ENCODE measurements at regions not wholly inside any gene's neighbourhood (a gene's known extent, or its start where the extent isn't known, plus 50 kb on each side); places are given as distances from the start of the nearest gene placed in this dataset.
A peak's percentile ranks its signal among the peaks of the same experiment; 100 is the strongest.

DNA sequence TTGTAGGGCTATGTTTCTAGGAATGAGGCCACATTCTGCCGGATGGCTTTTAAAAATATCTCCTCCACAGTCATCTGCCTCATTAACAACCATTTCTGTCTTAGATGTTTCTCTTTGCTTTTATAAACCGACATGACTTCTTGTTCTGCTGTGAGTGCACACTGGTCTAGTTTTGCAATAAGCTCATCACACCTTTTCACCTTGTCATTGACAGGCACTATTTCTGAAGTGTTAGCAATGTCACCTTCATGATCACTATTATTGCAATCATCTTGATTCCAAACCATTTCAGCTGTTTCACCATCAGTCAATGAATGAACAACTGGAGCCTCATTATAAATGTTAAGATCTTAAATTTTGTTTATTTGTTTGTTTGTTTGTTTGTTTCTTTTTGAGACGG, 523.7 kb upstream of the DSEL start:
- Histone ChIP-seq H3K9me3 (ENCODE audit: insufficient read depth, low read length) (no peaks in the 10 kb centered on the region), H3K36me3 (replicated peaks; ENCODE audit: low read depth, low read length) (no peaks in the 10 kb centered on the region), H4K20me1 (ENCODE audit: insufficient read depth, low read length) (no peaks in the 10 kb centered on the region), H3K9ac (ENCODE audit: low read length) (no peak overlapping the region), H3K79me2 (ENCODE audit: low read length) (no peaks in the 10 kb centered on the region), H3K4me1 (ENCODE audit: low read length) (no peaks in the 10 kb centered on the region), H3K4me2 (ENCODE audit: low read length) (no peak overlapping the region), H2AFZ (ENCODE audit: low read depth, low read length) (no peak overlapping the region), H3K27ac (ENCODE audit: low read length) (no peak overlapping the region), H3K4me3 (ENCODE audit: low read length) (no peak overlapping the region), H3K27me3 (ENCODE audit: low read depth, low read length) (no peaks in the 10 kb centered on the region)
- TF ChIP-seq, protein P1, sequence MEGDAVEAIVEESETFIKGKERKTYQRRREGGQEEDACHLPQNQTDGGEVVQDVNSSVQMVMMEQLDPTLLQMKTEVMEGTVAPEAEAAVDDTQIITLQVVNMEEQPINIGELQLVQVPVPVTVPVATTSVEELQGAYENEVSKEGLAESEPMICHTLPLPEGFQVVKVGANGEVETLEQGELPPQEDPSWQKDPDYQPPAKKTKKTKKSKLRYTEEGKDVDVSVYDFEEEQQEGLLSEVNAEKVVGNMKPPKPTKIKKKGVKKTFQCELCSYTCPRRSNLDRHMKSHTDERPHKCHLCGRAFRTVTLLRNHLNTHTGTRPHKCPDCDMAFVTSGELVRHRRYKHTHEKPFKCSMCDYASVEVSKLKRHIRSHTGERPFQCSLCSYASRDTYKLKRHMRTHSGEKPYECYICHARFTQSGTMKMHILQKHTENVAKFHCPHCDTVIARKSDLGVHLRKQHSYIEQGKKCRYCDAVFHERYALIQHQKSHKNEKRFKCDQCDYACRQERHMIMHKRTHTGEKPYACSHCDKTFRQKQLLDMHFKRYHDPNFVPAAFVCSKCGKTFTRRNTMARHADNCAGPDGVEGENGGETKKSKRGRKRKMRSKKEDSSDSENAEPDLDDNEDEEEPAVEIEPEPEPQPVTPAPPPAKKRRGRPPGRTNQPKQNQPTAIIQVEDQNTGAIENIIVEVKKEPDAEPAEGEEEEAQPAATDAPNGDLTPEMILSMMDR (IDR thresholded peaks at IDR 0.05; ENCODE audit: low read depth, low read length) = no peak
- TF ChIP-seq EZH2phosphoT487 (IDR thresholded peaks at IDR 0.05; ENCODE audit: low read depth) = no peak

DNA sequence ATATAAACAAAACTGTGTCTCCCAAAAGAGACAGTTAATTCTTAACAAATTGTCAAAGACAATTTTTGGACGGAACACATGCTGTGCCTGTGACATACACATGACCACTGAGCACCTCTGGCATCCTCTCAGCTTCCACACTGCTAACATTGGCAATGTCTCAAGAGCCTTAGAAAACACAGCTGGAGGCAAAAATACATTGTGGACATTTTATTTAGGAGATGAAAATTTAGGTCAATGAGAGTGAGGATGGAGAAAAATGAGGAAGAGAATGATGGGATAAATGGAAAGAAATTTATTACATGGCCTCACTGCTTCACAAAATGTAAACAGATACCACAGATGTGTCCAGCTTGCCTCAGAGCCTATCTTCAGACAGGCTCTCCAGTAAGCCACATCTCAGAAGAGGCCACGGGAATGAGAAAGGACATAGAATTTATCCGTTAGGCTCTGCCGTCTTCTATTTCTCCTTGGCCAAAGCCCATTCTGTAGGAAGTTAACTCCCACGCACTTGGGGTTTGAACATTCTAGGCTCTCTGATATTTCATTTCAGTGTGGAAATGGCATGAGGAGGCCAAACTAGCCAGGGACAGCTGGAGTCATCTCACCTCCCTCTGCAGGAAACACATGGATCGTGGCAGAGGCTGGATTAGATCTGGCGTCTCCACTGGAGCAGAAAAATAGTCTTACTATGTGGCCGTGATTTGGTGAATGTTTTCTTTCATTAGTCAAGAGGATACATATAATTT, 519.4 kb upstream of the DSEL start:
- no peaks in the 10 kb centered on the region for H3K27me3 ChIP-seq (ENCODE audit: low read depth, low read length)
- no peak overlapping the region for H3K4me3 ChIP-seq (ENCODE audit: low read length)
- 0 out of 2 replicates have a peak overlapping the region, but pooled peaks have one; percentile 1 for H2AFZ ChIP-seq (ENCODE audit: low read depth, low read length)
- H3K4me2 ChIP-seq (ENCODE audit: low read length) = no peak overlapping the region
- no peaks in the 10 kb centered on the region for H3K4me1 ChIP-seq (ENCODE audit: low read length)
- H3K9ac ChIP-seq (ENCODE audit: low read length) = no peak overlapping the region
- no peaks in the 10 kb centered on the region for H3K9me3 ChIP-seq (ENCODE audit: insufficient read depth, low read length)
- H3K79me2 ChIP-seq (ENCODE audit: low read length) = no peaks in the 10 kb centered on the region
- H3K27ac ChIP-seq (ENCODE audit: low read length) = no peak overlapping the region
- H4K20me1 ChIP-seq (ENCODE audit: insufficient read depth, low read length) = no peaks in the 10 kb centered on the region
- no peaks in the 10 kb centered on the region for H3K36me3 ChIP-seq (replicated peaks; ENCODE audit: low read depth, low read length)
- TF ChIP-seq, protein P1 (IDR thresholded peaks at IDR 0.05; ENCODE audit: low read depth, low read length) = no peak
- no peak for TF ChIP-seq EZH2phosphoT487 (IDR thresholded peaks at IDR 0.05; ENCODE audit: low read depth)

DNA sequence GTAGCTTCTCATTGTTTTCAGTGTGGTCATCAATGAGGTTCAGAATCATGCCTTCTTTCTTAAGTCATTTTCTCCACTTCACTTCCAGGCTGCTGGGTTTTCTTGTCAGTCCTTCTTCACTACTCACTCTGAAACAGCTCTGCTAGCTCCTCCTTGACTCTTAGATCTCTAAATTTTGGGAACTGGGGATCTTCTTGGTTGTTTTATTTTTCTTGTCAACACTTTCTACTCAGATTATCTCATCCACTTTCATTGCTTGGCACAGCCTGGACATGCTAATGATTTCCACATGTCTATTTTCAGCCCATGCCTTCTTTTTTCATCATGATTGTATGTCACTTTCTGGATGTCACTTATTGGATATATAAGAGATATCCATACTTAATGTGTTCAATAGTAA, 517.8 kb upstream of the DSEL start:
- H3K27ac ChIP-seq (ENCODE audit: low read length) = no peak overlapping the region
- no peaks in the 10 kb centered on the region for H3K4me1 ChIP-seq (ENCODE audit: low read length)
- H3K27me3 ChIP-seq (ENCODE audit: low read depth, low read length) = no peaks in the 10 kb centered on the region
- H3K9me3 ChIP-seq (ENCODE audit: insufficient read depth, low read length) = no peaks in the 10 kb centered on the region
- H3K79me2 ChIP-seq (ENCODE audit: low read length) = no peaks in the 10 kb centered on the region
- H3K9ac ChIP-seq (ENCODE audit: low read length) = no peak overlapping the region
- H3K4me2 ChIP-seq (ENCODE audit: low read length) = 0 out of 2 replicates have a peak overlapping the region, but pooled peaks have one; percentile 2
- H3K4me3 ChIP-seq (ENCODE audit: low read length) = no peak overlapping the region
- no peaks in the 10 kb centered on the region for H3K36me3 ChIP-seq (replicated peaks; ENCODE audit: low read depth, low read length)
- no peaks in the 10 kb centered on the region for H4K20me1 ChIP-seq (ENCODE audit: insufficient read depth, low read length)
- H2AFZ ChIP-seq (ENCODE audit: low read depth, low read length) = peak overlapping the region; percentile 64
- no peak for TF ChIP-seq EZH2phosphoT487 (IDR thresholded peaks at IDR 0.05; ENCODE audit: low read depth)

DNA sequence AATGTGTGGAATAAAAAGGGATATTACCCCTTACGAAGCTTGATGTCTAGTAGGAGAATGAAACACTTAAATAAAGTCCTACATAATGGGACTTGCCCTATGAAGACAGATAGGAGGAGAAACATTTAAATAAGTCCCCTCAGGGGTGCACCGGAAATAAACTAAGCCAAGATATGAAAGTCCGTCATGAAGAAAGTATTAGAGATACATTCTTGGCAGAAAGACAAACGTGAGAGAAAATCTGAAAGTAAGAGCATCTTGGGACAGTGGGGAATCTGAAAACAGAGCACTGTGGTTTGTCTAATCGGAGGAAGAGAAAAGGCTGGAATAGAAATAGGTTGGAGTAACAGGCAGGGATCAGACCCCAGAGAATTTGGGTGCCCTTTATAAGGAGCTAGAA, 516.9 kb upstream of the DSEL start:
- Histone ChIP-seq H3K4me3 (ENCODE audit: low read length) (no peak overlapping the region), H3K9ac (ENCODE audit: low read length) (no peak overlapping the region), H3K27me3 (ENCODE audit: low read depth, low read length) (no peaks in the 10 kb centered on the region), H4K20me1 (ENCODE audit: insufficient read depth, low read length) (no peaks in the 10 kb centered on the region), H3K27ac (ENCODE audit: low read length) (no peak overlapping the region), H3K36me3 (replicated peaks; ENCODE audit: low read depth, low read length) (no peaks in the 10 kb centered on the region), H3K4me2 (ENCODE audit: low read length) (0 out of 2 replicates have a peak overlapping the region, but pooled peaks have one; percentile 2), H2AFZ (ENCODE audit: low read depth, low read length) (peak overlapping the region; percentile 64; the same call in 1 of the 2 replicates), H3K9me3 (ENCODE audit: insufficient read depth, low read length) (no peaks in the 10 kb centered on the region), H3K4me1 (ENCODE audit: low read length) (no peaks in the 10 kb centered on the region), H3K79me2 (ENCODE audit: low read length) (no peaks in the 10 kb centered on the region)
- no peak for TF ChIP-seq EZH2phosphoT487 (IDR thresholded peaks at IDR 0.05; ENCODE audit: low read depth)
- TF ChIP-seq, protein P1 (IDR thresholded peaks at IDR 0.05; ENCODE audit: low read depth, low read length) = no peak

Data from OCI-LY3 (cell line).